Heart left ventricle (tissue), 16 donors: ENCODE measurements at regions not wholly inside any gene's neighbourhood (a gene's known extent, or its start where the extent isn't known, plus 50 kb on each side); places are given as distances from the start of the nearest gene placed in this dataset.

ENCODE experiments used
- ATAC-seq, 4 donors: fragments of 200-7000 bp; cut with Tn5 transposase; one replicate each; pipeline ENCODE4 v1.9.1; 2020 to 2022; ENCODE audit warnings: moderate library complexity in 4 of 4, mild to moderate bottlenecking in 3 of 4, moderate number of reproducible peaks in 1 of 4
- DNase-seq, 5 donors: peaks; one replicate each; pipeline ENCODE4 v3.0.0-alpha.2; 2020
- H3K27ac ChIP-seq, 12 donors: fragments of 200-600 bp; sonication (generic) in 4 of 12; one replicate each; pipeline versions ENCODE4 v1.5.0 to v1.8.0; 2016 to 2022; ENCODE audit warnings: mild to moderate bottlenecking in 2 of 12
- H3K27me3 ChIP-seq, 9 donors: fragments of 200-600 bp; sonication (generic) in 2 of 9; one replicate each; pipeline versions ENCODE4 v1.5.1 to v1.8.0; 2016 to 2022; ENCODE audit warnings: mild to moderate bottlenecking in 3 of 9
- H3K36me3 ChIP-seq, 9 donors: fragments of 200-600 bp; sonication (generic) in 2 of 9; one replicate each; pipeline versions ENCODE4 v1.5.0 to v1.8.0; 2018 to 2022; ENCODE audit warnings: mild to moderate bottlenecking in 2 of 9
- H3K4me1 ChIP-seq, 12 donors: fragments of 200-600 bp; sonication (generic) in 4 of 12; one replicate each; pipeline versions ENCODE4 v1.5.0 to v1.8.0; 2016 to 2022; ENCODE audit warnings: mild to moderate bottlenecking in 3 of 12
- H3K4me3 ChIP-seq, 12 donors: fragments of 200-600 bp; sonication (generic) in 4 of 12; one replicate each; pipeline versions ENCODE4 v1.5.0 to v1.8.0; 2017 to 2022; ENCODE audit warnings: mild to moderate bottlenecking in 9 of 12, moderate library complexity in 4 of 12
- H3K9me3 ChIP-seq, 12 donors: fragments of 200-600 bp; sonication (generic) in 4 of 12; one replicate each; pipeline versions ENCODE4 v1.5.0 to v1.8.0; 2016 to 2022; ENCODE audit warnings: mild to moderate bottlenecking in 1 of 12
- CTCF ChIP-seq, 12 donors: fragments of 200-600 bp; sonication (generic) in 4 of 12; IDR thresholded peaks; one replicate each; pipeline versions ENCODE4 v1.5.0 to v1.8.0; 2018 to 2022; ENCODE audit warnings: antibody characterized with exemption in 12 of 12, mild to moderate bottlenecking in 5 of 12
- POLR2A ChIP-seq, 2 donors: fragments of 450-650 bp; IDR thresholded peaks; one replicate each; pipeline ENCODE4 v1.6.1; 2017; ENCODE audit warnings: antibody characterized with exemption in 2 of 2, mild to moderate bottlenecking in 2 of 2, moderate library complexity in 2 of 2
- WGBS, 4 donors: extraction: QIAGEN DNeasy Blood & Tissue Kit in 2 of 4; methylation state at CpG; one replicate each; pipeline versions ENCODE4 v1.1.5 to v1.1.7; 2013 to 2018; 5-methylcytosine and 5-hydroxymethylcytosine counted together
- intact Hi-C, 10 donors: fragments of 100-400 bp; cut with DNase I; formaldehyde crosslinking; loops; one replicate each; pipeline versions ENCODE4 v1.11.1 to v1.14.2; 2022
- donor health status: ischemic (EF 13 %, LVEDD 7.1; RV severe dilation, severe dysfunction).
- donor health status: healthy with polysubstance abuse.
- donor health status: DM: no; HTN: yes; CAD: no.
- donor health status: DM: no; HTN: no; CAD: no.
- donor health status: ischemic (EF 25% LVEDD 6.9; RV normal size, moderate dysfunction).
- donor health status: ischemic (EF 25% LVEDD 5.7; RV mildly dilated, moderate dysfunction).
- donor health status: healthy.
- donor health status: DM: yes; HTN: yes; CAD: no.
- donor health status: ischemic (EF 35%, LVEDD 5.7; RV mildly dilated, moderate dysfunction).
- donor health status: nonischemic (EF 11% LVEDD 7.7; RV severe dilation, severe dysfunction).
- donor health status: DM: yes; HTN: yes; CAD: no.
- donor health status: PGD.
- donor health status: ischemic (EF 29% LVEDD 5.4; RV normal size, mild dysfunction).
- donor health status: nonischemic (EF 23%, LVEDD 6.1; RV moderate dilation, normal function).

GRCh38 chr17:14011740-14012405 lies 57.4 kb upstream of the COX10 start:
- peak in 1 of 4 donors; percentile 49 for ATAC-seq
- H3K27me3 ChIP-seq: peaks cover 0 to 17% (median 0%) of the 10 kb centered on the region in 9 donors
- no peaks in the 10 kb centered on the region for H3K36me3 ChIP-seq
- intact Hi-C loops: loop anchor here in 1 of 10 donors (10.0 kb wide), 1 partner anchor 207 kb away; no protein-coding TSS in a partner anchor
- peak in 3 of 5 donors; percentile 27 to 47 (median 30) for DNase-seq
- no peak overlapping the region for H3K27ac ChIP-seq
- WGBS, 4 donors: 37 to 54% (median 45%) methylated on average over 4 of the region's 4 CpGs
- peaks cover 0 to 10% (median 0%) of the 10 kb centered on the region in 12 donors for H3K4me1 ChIP-seq
- no peak overlapping the region for H3K4me3 ChIP-seq
- no peaks in the 10 kb centered on the region for H3K9me3 ChIP-seq
- TF ChIP-seq CTCF (IDR thresholded peaks at IDR 0.05) (no peak), POLR2A (IDR thresholded peaks at IDR 0.05) (no peak)

DNA sequence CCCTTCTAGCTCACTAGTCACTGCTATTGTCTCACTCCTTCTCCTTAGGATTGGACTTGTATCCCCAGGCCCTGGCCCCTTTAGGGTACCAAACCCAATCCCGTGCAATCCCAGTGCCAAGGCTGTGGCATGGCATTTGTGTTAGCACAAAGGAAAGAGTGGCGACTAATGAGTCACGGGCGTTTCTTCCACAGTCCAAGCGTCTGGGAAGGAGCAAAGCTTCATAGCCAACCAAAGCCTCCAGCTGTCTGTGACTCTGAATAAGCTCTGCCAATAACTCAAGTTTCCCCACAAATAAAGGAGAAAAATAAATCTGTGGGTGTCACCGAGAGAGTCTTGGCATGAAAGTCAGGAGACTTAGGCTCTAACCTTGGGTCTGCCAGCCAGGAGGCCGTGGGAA lies 54.6 kb upstream of the COX10 start:
- no peak for TF ChIP-seq POLR2A (IDR thresholded peaks at IDR 0.05)
- TF ChIP-seq CTCF (IDR thresholded peaks at IDR 0.05): no peak
- H3K27ac ChIP-seq: no peak overlapping the region
- ATAC-seq (no peak), DNase-seq (no peak)
- peaks cover 0 to 17% (median 0%) of the 10 kb centered on the region in 9 donors for H3K27me3 ChIP-seq
- H3K4me1 ChIP-seq: peaks cover 0 to 10% (median 0%) of the 10 kb centered on the region in 12 donors
- H3K9me3 ChIP-seq: no peaks in the 10 kb centered on the region
- intact Hi-C loops: loop anchor here in 1 of 10 donors (10.0 kb wide), 1 partner anchor 210 kb away; no protein-coding TSS in a partner anchor
- H3K36me3 ChIP-seq: no peaks in the 10 kb centered on the region
- H3K4me3 ChIP-seq: no peak overlapping the region
- 67 to 89% (median 71%) methylated on average over 7 of the region's 7 CpGs for WGBS, 4 donors

GRCh38 chr17:14015271-14015670 lies 54.0 kb upstream of the COX10 start:
- TF ChIP-seq POLR2A (IDR thresholded peaks at IDR 0.05) (no peak), CTCF (IDR thresholded peaks at IDR 0.05) (no peak)
- intact Hi-C loops: loop anchor here in 1 of 10 donors (10.0 kb wide), 1 partner anchor 210 kb away; no protein-coding TSS in a partner anchor
- ATAC-seq: no peak
- Histone ChIP-seq H3K4me3 (no peak overlapping the region), H3K27ac (no peak overlapping the region), H3K4me1 (peaks cover 0 to 10% (median 0%) of the 10 kb centered on the region in 12 donors), H3K36me3 (no peaks in the 10 kb centered on the region), H3K27me3 (peaks cover 0 to 17% (median 0%) of the 10 kb centered on the region in 9 donors), H3K9me3 (no peaks in the 10 kb centered on the region)
- DNase-seq: no peak
- 71 to 81% (median 77%) methylated on average over 14 of the region's 14 CpGs for WGBS, 4 donors

GRCh38 chr17:14016858-14017257 lies 52.4 kb upstream of the COX10 start:
- Histone ChIP-seq H3K36me3 (no peaks in the 10 kb centered on the region), H3K4me3 (no peak overlapping the region), H3K9me3 (no peaks in the 10 kb centered on the region), H3K27ac (no peak overlapping the region), H3K27me3 (peaks cover 0 to 17% (median 0%) of the 10 kb centered on the region in 9 donors), H3K4me1 (peaks cover 0 to 1% (median 0%) of the 10 kb centered on the region in 12 donors)
- intact Hi-C loops: loop anchor here in 1 of 10 donors (10.0 kb wide), 1 partner anchor 212 kb away; no protein-coding TSS in a partner anchor
- 82 to 92% (median 84%) methylated on average over 3 of the region's 3 CpGs for WGBS, 4 donors
- TF ChIP-seq POLR2A (IDR thresholded peaks at IDR 0.05) (no peak), CTCF (IDR thresholded peaks at IDR 0.05) (no peak)
- no peak for DNase-seq
- ATAC-seq: no peak
